ENCODE measurements at regions not wholly inside any gene's neighbourhood (a gene's known extent, or its start where the extent isn't known, plus 50 kb on each side); places are given as distances from the start of the nearest gene placed in this dataset.

DNA sequence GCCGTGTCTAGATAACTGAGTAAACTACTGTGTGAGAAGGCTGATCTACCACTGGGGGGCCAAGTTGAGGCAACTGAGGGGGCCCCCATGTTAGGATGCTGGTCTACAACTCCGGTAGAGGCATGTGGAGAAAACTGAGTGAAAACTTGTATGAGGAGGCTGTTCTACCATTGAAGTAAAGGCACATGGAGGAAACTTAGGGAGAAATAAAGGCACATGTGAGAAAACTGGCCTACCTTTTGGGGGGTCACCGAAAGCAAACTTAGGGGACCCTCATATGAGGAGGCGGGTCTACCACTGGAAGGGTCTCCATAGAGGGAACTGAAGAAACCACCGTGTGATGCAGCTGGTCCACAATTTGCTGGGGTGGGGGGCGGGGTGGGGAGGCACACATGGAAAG is 155.2 kb downstream of the FBLN2 start:
- no peaks in the 10 kb centered on the region for H3K9me3 ChIP-seq (ENCODE audit: control insufficient read depth, insufficient read depth, low read depth, low read length)
- H3K36me3 ChIP-seq (ENCODE audit: control insufficient read depth, insufficient read depth, low read length) = no peaks in the 10 kb centered on the region
- no peak overlapping the region for H3K4me3 ChIP-seq (ENCODE audit: low read depth in 2 of 2, low read length in 2 of 2)
- no TSS peak for BruUV-seq (replicated peaks)
- POLR2A ChIA-PET = no interaction called here
- TF ChIP-seq POLR2AphosphoS5 (IDR thresholded peaks at IDR 0.05; ENCODE audit: low read depth, low read length) (no peak), SIN3A (IDR thresholded peaks at IDR 0.05; ENCODE audit: borderline replicate concordance, insufficient read depth, low read depth, low read length) (no peak), TCF7L2 (IDR thresholded peaks at IDR 0.05; ENCODE audit: low read depth, low read length) (no peak)
- TF ChIP-seq, protein P1, sequence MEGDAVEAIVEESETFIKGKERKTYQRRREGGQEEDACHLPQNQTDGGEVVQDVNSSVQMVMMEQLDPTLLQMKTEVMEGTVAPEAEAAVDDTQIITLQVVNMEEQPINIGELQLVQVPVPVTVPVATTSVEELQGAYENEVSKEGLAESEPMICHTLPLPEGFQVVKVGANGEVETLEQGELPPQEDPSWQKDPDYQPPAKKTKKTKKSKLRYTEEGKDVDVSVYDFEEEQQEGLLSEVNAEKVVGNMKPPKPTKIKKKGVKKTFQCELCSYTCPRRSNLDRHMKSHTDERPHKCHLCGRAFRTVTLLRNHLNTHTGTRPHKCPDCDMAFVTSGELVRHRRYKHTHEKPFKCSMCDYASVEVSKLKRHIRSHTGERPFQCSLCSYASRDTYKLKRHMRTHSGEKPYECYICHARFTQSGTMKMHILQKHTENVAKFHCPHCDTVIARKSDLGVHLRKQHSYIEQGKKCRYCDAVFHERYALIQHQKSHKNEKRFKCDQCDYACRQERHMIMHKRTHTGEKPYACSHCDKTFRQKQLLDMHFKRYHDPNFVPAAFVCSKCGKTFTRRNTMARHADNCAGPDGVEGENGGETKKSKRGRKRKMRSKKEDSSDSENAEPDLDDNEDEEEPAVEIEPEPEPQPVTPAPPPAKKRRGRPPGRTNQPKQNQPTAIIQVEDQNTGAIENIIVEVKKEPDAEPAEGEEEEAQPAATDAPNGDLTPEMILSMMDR (IDR thresholded peaks at IDR 0.05) = no peak
- TF ChIP-seq, protein P2, sequence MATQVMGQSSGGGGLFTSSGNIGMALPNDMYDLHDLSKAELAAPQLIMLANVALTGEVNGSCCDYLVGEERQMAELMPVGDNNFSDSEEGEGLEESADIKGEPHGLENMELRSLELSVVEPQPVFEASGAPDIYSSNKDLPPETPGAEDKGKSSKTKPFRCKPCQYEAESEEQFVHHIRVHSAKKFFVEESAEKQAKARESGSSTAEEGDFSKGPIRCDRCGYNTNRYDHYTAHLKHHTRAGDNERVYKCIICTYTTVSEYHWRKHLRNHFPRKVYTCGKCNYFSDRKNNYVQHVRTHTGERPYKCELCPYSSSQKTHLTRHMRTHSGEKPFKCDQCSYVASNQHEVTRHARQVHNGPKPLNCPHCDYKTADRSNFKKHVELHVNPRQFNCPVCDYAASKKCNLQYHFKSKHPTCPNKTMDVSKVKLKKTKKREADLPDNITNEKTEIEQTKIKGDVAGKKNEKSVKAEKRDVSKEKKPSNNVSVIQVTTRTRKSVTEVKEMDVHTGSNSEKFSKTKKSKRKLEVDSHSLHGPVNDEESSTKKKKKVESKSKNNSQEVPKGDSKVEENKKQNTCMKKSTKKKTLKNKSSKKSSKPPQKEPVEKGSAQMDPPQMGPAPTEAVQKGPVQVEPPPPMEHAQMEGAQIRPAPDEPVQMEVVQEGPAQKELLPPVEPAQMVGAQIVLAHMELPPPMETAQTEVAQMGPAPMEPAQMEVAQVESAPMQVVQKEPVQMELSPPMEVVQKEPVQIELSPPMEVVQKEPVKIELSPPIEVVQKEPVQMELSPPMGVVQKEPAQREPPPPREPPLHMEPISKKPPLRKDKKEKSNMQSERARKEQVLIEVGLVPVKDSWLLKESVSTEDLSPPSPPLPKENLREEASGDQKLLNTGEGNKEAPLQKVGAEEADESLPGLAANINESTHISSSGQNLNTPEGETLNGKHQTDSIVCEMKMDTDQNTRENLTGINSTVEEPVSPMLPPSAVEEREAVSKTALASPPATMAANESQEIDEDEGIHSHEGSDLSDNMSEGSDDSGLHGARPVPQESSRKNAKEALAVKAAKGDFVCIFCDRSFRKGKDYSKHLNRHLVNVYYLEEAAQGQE (IDR thresholded peaks at IDR 0.05; ENCODE audit: insufficient read depth in 1 of 2, low read depth in 2 of 2, low read length in 1 of 2) = no peak
- ATAC-seq (no peak), DNase-seq (ENCODE audit: low read depth, low spot score) (no peak)
- H3K27me3 ChIP-seq (ENCODE audit: control insufficient read depth, insufficient read depth, low read length) = no peaks in the 10 kb centered on the region
- intact Hi-C loops (cut with micrococcal nuclease; ENCODE audit: unreplicated experiment) (no loop called here), in situ Hi-C loops (cut with HindIII; ENCODE audit: low pct_unique_long_range_greater_than_20kb, low sequenced_read_pairs) (no loop called here)
- no peaks in the 10 kb centered on the region for H3K4me1 ChIP-seq (ENCODE audit: control insufficient read depth, insufficient read depth, low read length)
- CTCF ChIA-PET = no interaction called here
- no peak overlapping the region for H3K27ac ChIP-seq (ENCODE audit: low read length)

DNA sequence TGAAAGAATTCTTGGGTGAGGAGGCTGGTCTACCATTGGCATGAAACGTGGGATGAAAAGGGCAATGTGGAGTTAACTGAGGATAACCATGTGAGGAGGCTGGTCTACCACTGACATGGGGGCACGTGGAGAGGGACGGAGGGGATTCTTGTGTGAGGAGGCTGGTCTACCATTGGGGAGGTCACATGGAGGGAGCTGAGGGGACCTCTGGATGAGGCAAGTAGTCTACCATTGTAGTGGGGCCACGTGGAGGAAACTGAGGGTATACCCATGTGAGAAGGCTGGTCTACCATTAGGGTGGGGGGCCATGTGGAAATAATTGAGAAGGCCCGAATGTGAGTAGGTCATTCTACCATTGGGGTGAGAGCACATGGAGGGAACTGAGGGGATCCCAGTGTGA is 154.1 kb downstream of the FBLN2 start:
- no peak for ATAC-seq
- ChIA-PET POLR2A (interaction anchor here (0.6 kb wide), 1 partner anchor 564 kb away, joined by 3 read pairs; no protein-coding TSS in a partner anchor), CTCF (no interaction called here)
- Histone ChIP-seq H3K36me3 (ENCODE audit: control insufficient read depth, insufficient read depth, low read length) (no peaks in the 10 kb centered on the region), H3K4me3 (ENCODE audit: low read depth in 2 of 2, low read length in 2 of 2) (no peak overlapping the region), H3K27ac (ENCODE audit: low read length) (no peak overlapping the region), H3K27me3 (ENCODE audit: control insufficient read depth, insufficient read depth, low read length) (no peaks in the 10 kb centered on the region), H3K4me1 (ENCODE audit: control insufficient read depth, insufficient read depth, low read length) (no peaks in the 10 kb centered on the region), H3K9me3 (ENCODE audit: control insufficient read depth, insufficient read depth, low read depth, low read length) (no peaks in the 10 kb centered on the region)
- intact Hi-C loops (cut with micrococcal nuclease; ENCODE audit: unreplicated experiment) (no loop called here), in situ Hi-C loops (cut with HindIII; ENCODE audit: low pct_unique_long_range_greater_than_20kb, low sequenced_read_pairs) (no loop called here)
- no peak for DNase-seq (ENCODE audit: low read depth, low spot score)
- BruUV-seq (replicated peaks) = no TSS peak
- no peak for TF ChIP-seq POLR2AphosphoS5 (IDR thresholded peaks at IDR 0.05; ENCODE audit: low read depth, low read length)
- TF ChIP-seq, protein P2 (IDR thresholded peaks at IDR 0.05; ENCODE audit: insufficient read depth in 1 of 2, low read depth in 2 of 2, low read length in 1 of 2) = no peak
- TF ChIP-seq SIN3A (IDR thresholded peaks at IDR 0.05; ENCODE audit: borderline replicate concordance, insufficient read depth, low read depth, low read length) = no peak
- TF ChIP-seq, protein P1 (IDR thresholded peaks at IDR 0.05) = no peak
- no peak for TF ChIP-seq TCF7L2 (IDR thresholded peaks at IDR 0.05; ENCODE audit: low read depth, low read length)
